ENCODE measurements at regions not wholly inside any gene's neighbourhood (a gene's known extent, or its start where the extent isn't known, plus 50 kb on each side); places are given as distances from the start of the nearest gene placed in this dataset.

GRCh38 chr2:39998617-39999016 lies 219.6 kb upstream of the THUMPD2 start:
- TF ChIP-seq CTCF (IDR thresholded peaks at IDR 0.05; ENCODE audit: low read depth, low read length) (no peak), EZH2phosphoT487 (IDR thresholded peaks at IDR 0.05; ENCODE audit: low read depth) (no peak)

Data from OCI-LY3 (cell line).